Endodermal cell (in vitro differentiated cells): ENCODE measurements at regions not wholly inside any gene's neighbourhood (a gene's known extent, or its start where the extent isn't known, plus 50 kb on each side); places are given as distances from the start of the nearest gene placed in this dataset.
A peak's percentile ranks its signal among the peaks of the same experiment; 100 is the strongest.

Experiments
- DNase-seq: peaks from one replicate; pipeline ENCODE4 v3.0.0-alpha.2; 2017
- H3K27ac ChIP-seq: 2 replicates; pipeline ENCODE4 v1.5.1; 2013; ENCODE audit warnings: mild to moderate bottlenecking, low read depth, low read length, moderate library complexity
- H3K27me3 ChIP-seq: 2 replicates; pipeline ENCODE4 v1.6.1; 2013; ENCODE audit warnings: mild to moderate bottlenecking, low read length, moderate library complexity; ENCODE audit not compliant: insufficient read depth, control insufficient read depth, poor library complexity, severe bottlenecking
- H3K36me3 ChIP-seq: 2 replicates; pipeline ENCODE4 v1.7.0; 2013; ENCODE audit warnings: mild to moderate bottlenecking, low read length, moderate library complexity; ENCODE audit not compliant: control insufficient read depth, insufficient read depth
- H3K4me1 ChIP-seq: one replicate; pipeline ENCODE4 v1.7.0; 2013; ENCODE audit warnings: low read length; ENCODE audit not compliant: control insufficient read depth, insufficient read depth
- H3K4me3 ChIP-seq: 2 replicates; pipeline ENCODE4 v1.5.1; 2013; ENCODE audit warnings: mild to moderate bottlenecking, low read length, moderate library complexity
- H3K9ac ChIP-seq: 2 replicates; pipeline ENCODE4 v1.6.1; 2013; ENCODE audit warnings: mild to moderate bottlenecking, low read length, moderate library complexity; ENCODE audit not compliant: poor library complexity, severe bottlenecking; ENCODE audit errors: extremely low read depth
- H3K9me3 ChIP-seq: 2 replicates; pipeline ENCODE4 v1.6.1; 2013; ENCODE audit warnings: mild to moderate bottlenecking, low read length, moderate library complexity; ENCODE audit not compliant: control insufficient read depth
- H3K27ac Mint-ChIP-seq: 2 replicates; pipeline ENCODE4 v1.8.0; 2020; ENCODE audit warnings: mixed read lengths
- H3K27me3 Mint-ChIP-seq: 2 replicates; pipeline ENCODE4 v1.8.0; 2021; ENCODE audit warnings: mild to moderate bottlenecking, mixed read lengths; ENCODE audit not compliant: insufficient read depth
- H3K36me3 Mint-ChIP-seq: 2 replicates; pipeline ENCODE4 v1.8.0; 2020; ENCODE audit warnings: low read depth, mixed read lengths
- H3K4me1 Mint-ChIP-seq: 2 replicates; pipeline ENCODE4 v1.8.0; 2020; ENCODE audit warnings: mixed read lengths
- H3K4me3 Mint-ChIP-seq: 2 replicates; pipeline ENCODE4 v1.8.0; 2020; ENCODE audit warnings: mild to moderate bottlenecking, moderate library complexity, mixed read lengths
- H3K9me3 Mint-ChIP-seq: 2 replicates; pipeline ENCODE4 v1.8.0; 2020; ENCODE audit warnings: mild to moderate bottlenecking, mixed read lengths
- WGBS, 2 experiments: methylation state at CpG; one replicate each; pipeline versions ENCODE4 v1.1.5 to v1.1.7; 2013; ENCODE audit warnings: missing lambda C conversion rate in 2 of 2, mixed read lengths in 1 of 2; ENCODE audit not compliant: insufficient coverage in 1 of 2, insufficient read length in 1 of 2; 5-methylcytosine and 5-hydroxymethylcytosine counted together
- TF ChIP-seq, protein P1 (sequence below): fragments of 200-600 bp; sonication (generic); conservative IDR thresholded peaks from 2 replicates; pipeline ENCODE4 v1.5.0; 2021; ENCODE audit warnings: antibody characterized with exemption, mild to moderate bottlenecking

DNA sequence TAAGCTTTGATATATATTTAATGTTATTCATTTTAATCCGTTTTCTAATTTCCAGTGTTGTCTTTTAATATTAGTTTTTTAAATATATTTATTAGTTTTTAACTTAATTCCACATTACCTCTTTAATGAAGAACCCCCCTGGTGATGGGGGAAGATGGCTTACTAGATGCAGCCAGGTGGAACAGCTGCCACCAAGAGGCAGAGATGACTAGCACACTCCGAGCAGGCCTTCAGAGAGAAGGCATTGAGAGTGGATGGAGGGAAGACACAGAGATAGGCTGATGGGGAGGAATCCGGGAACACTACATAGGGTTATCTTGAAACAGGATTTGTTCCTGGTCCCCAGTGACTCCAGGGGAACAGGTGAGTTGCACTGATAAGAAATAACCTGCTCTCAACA lies 771.6 kb downstream of the LRFN5 start:
- Histone ChIP-seq H3K36me3 (no peaks in the 10 kb centered on the region), H3K27me3 (no peaks in the 10 kb centered on the region), H3K9me3 (no peaks in the 10 kb centered on the region), H3K4me1 (no peaks in the 10 kb centered on the region), H3K4me3 (no peak overlapping the region), H3K27ac (no peak overlapping the region), H3K9ac (no peak overlapping the region)
- Mint-ChIP-seq H3K36me3 (no peaks in the 10 kb centered on the region), H3K4me3 (no peak overlapping the region), H3K9me3 (no peaks in the 10 kb centered on the region), H3K4me1 (no peaks in the 10 kb centered on the region), H3K27me3 (no peaks in the 10 kb centered on the region), H3K27ac (no peak overlapping the region)
- 85 to 100% methylated on average over 2 of the region's 3 CpGs for WGBS, 2 experiments
- TF ChIP-seq, protein P1, sequence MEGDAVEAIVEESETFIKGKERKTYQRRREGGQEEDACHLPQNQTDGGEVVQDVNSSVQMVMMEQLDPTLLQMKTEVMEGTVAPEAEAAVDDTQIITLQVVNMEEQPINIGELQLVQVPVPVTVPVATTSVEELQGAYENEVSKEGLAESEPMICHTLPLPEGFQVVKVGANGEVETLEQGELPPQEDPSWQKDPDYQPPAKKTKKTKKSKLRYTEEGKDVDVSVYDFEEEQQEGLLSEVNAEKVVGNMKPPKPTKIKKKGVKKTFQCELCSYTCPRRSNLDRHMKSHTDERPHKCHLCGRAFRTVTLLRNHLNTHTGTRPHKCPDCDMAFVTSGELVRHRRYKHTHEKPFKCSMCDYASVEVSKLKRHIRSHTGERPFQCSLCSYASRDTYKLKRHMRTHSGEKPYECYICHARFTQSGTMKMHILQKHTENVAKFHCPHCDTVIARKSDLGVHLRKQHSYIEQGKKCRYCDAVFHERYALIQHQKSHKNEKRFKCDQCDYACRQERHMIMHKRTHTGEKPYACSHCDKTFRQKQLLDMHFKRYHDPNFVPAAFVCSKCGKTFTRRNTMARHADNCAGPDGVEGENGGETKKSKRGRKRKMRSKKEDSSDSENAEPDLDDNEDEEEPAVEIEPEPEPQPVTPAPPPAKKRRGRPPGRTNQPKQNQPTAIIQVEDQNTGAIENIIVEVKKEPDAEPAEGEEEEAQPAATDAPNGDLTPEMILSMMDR: peak; percentile 68
- DNase-seq: peak; percentile 65

- no peaks in the 10 kb centered on the region for H3K27me3 Mint-ChIP-seq
Observed at GRCh38 chr14:42374332-42374731, 767.7 kb downstream of the LRFN5 start.

GRCh38 chr14:42370056-42370455 lies 763.4 kb downstream of the LRFN5 start:
- Mint-ChIP-seq H3K9me3 (no peaks in the 10 kb centered on the region), H3K27me3 (no peaks in the 10 kb centered on the region), H3K27ac (no peak overlapping the region), H3K36me3 (no peaks in the 10 kb centered on the region), H3K4me3 (no peak overlapping the region), H3K4me1 (no peaks in the 10 kb centered on the region)
- DNase-seq: no peak
- H3K9me3 ChIP-seq: no peaks in the 10 kb centered on the region
- H3K27me3 ChIP-seq: no peaks in the 10 kb centered on the region
- H3K4me1 ChIP-seq: no peaks in the 10 kb centered on the region
- TF ChIP-seq, protein P1: no peak
- H3K27ac ChIP-seq: no peak overlapping the region
- H3K9ac ChIP-seq: no peak overlapping the region
- H3K4me3 ChIP-seq: no peak overlapping the region
- WGBS, 2 experiments: 60% methylated on average over 1 of the region's 1 CpG; no CpG with 5 or more reads in 1 of the 2 experiments
- no peaks in the 10 kb centered on the region for H3K36me3 ChIP-seq

More at GRCh38 chr14:42374332-42374731, 767.7 kb downstream of the LRFN5 start:
- Histone ChIP-seq H3K4me3 (no peak overlapping the region), H3K9me3 (no peaks in the 10 kb centered on the region), H3K9ac (no peak overlapping the region), H3K27ac (no peak overlapping the region), H3K36me3 (no peaks in the 10 kb centered on the region), H3K4me1 (no peaks in the 10 kb centered on the region), H3K27me3 (no peaks in the 10 kb centered on the region)
- TF ChIP-seq, protein P1: no peak
- no peaks in the 10 kb centered on the region for H3K9me3 Mint-ChIP-seq
- no peaks in the 10 kb centered on the region for H3K36me3 Mint-ChIP-seq
- no peak for DNase-seq
- H3K4me1 Mint-ChIP-seq: no peaks in the 10 kb centered on the region
- H3K4me3 Mint-ChIP-seq: no peak overlapping the region
- H3K27ac Mint-ChIP-seq: no peak overlapping the region
